ENCODE measurements at regions not wholly inside any gene's neighbourhood (a gene's known extent, or its start where the extent isn't known, plus 50 kb on each side); places are given as distances from the start of the nearest gene placed in this dataset.
A peak's percentile ranks its signal among the peaks of the same experiment; 100 is the strongest.

DNA sequence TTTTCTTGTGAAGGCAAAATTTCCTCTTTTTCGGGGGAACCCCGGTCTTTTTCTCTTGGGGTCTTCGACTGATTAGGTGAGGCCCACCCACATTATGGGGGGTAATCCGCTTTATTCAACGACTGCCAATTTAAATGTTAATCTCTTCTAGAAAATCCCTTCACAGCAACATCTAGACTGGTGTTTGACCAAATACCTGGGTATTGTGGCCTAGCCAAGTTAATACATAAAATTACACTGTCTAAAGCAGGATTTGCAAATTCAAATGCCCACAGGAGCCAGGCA is 170.0 kb upstream of the FOXN3 start:
- ATAC-seq (no peak), DNase-seq (no peak)
- H3K9me3 ChIP-seq = no peaks in the 10 kb centered on the region
- H3K36me3 ChIP-seq = no peaks in the 10 kb centered on the region
- TF ChIP-seq, protein P1, sequence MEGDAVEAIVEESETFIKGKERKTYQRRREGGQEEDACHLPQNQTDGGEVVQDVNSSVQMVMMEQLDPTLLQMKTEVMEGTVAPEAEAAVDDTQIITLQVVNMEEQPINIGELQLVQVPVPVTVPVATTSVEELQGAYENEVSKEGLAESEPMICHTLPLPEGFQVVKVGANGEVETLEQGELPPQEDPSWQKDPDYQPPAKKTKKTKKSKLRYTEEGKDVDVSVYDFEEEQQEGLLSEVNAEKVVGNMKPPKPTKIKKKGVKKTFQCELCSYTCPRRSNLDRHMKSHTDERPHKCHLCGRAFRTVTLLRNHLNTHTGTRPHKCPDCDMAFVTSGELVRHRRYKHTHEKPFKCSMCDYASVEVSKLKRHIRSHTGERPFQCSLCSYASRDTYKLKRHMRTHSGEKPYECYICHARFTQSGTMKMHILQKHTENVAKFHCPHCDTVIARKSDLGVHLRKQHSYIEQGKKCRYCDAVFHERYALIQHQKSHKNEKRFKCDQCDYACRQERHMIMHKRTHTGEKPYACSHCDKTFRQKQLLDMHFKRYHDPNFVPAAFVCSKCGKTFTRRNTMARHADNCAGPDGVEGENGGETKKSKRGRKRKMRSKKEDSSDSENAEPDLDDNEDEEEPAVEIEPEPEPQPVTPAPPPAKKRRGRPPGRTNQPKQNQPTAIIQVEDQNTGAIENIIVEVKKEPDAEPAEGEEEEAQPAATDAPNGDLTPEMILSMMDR (IDR thresholded peaks at IDR 0.05) = no peak
- no peak for TF ChIP-seq POLR2A (IDR thresholded peaks at IDR 0.05)
- intact Hi-C loops (cut with DNase I) = no loop called here
- H3K4me3 ChIP-seq = no peak overlapping the region
- H3K4me1 ChIP-seq = peaks cover 0 to 11% (median 0%) of the 10 kb centered on the region in 4 donors
- no peaks in the 10 kb centered on the region for H3K27me3 ChIP-seq
- H3K27ac ChIP-seq = no peak overlapping the region
- WGBS (ENCODE audit: insufficient coverage, low coverage, low lambda C conversion rate, missing lambda C conversion rate) = 85% methylated on average over 4 of the region's 5 CpGs

DNA sequence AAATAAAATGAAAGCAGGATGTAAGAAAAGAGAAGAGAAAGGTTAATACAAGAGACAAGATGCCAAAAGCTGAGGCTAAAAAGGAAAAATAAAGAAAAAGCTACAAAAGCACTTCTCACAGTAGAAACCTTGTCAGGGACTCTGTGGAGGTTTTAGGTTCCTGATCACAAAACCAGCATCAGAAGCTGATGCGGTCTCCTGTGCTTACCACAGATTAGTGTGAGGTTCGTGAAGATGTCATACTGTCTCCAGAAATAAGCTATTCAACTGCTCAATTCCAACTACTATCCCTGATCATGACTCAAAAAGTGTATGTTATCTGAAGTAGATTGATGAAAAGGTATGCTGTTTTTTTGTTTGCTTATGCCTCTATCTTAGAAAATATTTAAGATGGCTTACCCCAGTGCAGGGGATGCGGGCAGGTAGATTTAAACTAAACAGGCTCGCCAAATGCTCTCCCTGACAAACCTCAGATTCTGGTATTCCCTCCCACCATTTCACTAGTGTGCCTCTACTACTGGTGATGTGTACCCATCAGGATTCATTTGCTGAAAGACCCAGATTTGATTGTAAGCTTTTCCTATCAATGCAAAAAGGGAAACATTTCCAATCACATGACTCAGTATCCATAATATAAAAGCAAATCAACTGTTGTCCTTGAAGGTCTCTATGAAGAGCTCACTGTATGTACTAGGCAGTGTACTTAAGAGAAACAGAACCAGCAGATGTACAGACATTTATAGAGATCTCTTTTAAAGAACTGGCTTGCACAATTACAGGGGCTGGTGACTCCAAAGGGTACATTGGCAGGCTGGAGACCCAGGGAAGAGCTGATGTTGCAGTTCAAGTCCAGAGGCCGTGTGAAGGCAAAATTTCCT is 169.5 kb upstream of the FOXN3 start:
- WGBS (ENCODE audit: insufficient coverage, low coverage, low lambda C conversion rate, missing lambda C conversion rate) = 80% methylated on average over 3 of the region's 5 CpGs
- peak; percentile 24 to 45 (median 28) for ATAC-seq
- H3K36me3 ChIP-seq = no peaks in the 10 kb centered on the region
- intact Hi-C loops (cut with DNase I) = no loop called here
- no peaks in the 10 kb centered on the region for H3K9me3 ChIP-seq
- no peaks in the 10 kb centered on the region for H3K27me3 ChIP-seq
- H3K4me3 ChIP-seq = no peak overlapping the region
- no peak for DNase-seq
- no peak overlapping the region for H3K27ac ChIP-seq
- H3K4me1 ChIP-seq = peaks cover 0 to 11% (median 0%) of the 10 kb centered on the region in 4 donors
- no peak for TF ChIP-seq POLR2A (IDR thresholded peaks at IDR 0.05)
- TF ChIP-seq, protein P1 (IDR thresholded peaks at IDR 0.05) = no peak

DNA sequence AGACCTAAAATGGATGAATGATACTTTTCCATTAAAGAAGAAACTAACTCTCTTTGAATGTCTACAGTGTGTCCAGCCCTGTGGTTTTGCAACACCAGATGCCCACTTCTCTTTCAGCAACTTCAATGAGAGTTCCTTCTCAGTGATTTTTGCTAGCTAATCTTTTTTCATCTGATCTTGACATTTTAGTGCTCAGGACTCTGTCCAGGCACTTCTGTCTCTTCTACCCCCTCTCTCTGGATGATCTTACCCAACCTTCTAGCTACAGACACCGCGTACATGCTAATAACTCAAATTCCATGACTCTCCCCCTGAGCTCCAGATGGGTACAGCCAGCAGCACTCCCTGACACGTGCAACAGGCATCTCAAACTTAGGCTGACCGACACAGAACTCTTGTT is 161.1 kb upstream of the FOXN3 start:
- H3K4me3 ChIP-seq = no peak overlapping the region
- 59% methylated on average over 4 of the region's 4 CpGs for WGBS (ENCODE audit: insufficient coverage, low coverage, low lambda C conversion rate, missing lambda C conversion rate)
- H3K9me3 ChIP-seq = no peaks in the 10 kb centered on the region
- no peaks in the 10 kb centered on the region for H3K27me3 ChIP-seq
- intact Hi-C loops (cut with DNase I) = no loop called here
- TF ChIP-seq, protein P1 (IDR thresholded peaks at IDR 0.05) = no peak
- TF ChIP-seq POLR2A (IDR thresholded peaks at IDR 0.05) = no peak
- no peak for DNase-seq
- no peaks in the 10 kb centered on the region for H3K4me1 ChIP-seq
- no peaks in the 10 kb centered on the region for H3K36me3 ChIP-seq
- peak; percentile 33 to 65 (median 50) for ATAC-seq
- H3K27ac ChIP-seq = no peak overlapping the region

DNA sequence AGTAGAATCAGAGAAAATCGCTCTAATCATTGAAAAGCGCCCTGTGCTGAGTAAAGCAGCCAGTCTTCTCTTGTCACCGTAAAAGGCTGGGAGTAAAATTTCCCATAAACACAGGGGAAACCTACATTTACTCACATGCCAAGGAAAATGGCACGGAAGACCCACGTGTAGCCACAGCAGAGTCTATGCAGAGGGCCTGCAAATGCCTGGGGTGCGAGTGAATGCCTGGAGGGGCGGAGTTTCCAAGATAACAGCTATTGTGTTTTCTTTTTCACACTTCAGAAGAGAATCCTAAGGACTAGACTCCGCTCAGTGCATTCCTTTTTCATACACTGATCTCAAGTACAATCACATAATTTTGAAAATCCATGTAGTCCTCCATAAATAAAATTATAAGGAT is 159.9 kb upstream of the FOXN3 start:
- ATAC-seq = no peak
- H3K4me3 ChIP-seq = no peak overlapping the region
- 89% methylated on average over 6 of the region's 8 CpGs for WGBS (ENCODE audit: insufficient coverage, low coverage, low lambda C conversion rate, missing lambda C conversion rate)

More for the DNA sequence above, 159.9 kb upstream of the FOXN3 start:
- H3K27me3 ChIP-seq = no peaks in the 10 kb centered on the region
- H3K9me3 ChIP-seq = no peaks in the 10 kb centered on the region
- intact Hi-C loops (cut with DNase I) = no loop called here
- peaks cover 0 to under 1% (median 0%) of the 10 kb centered on the region in 4 donors for H3K4me1 ChIP-seq
- no peak for DNase-seq
- no peak overlapping the region for H3K27ac ChIP-seq
- no peaks in the 10 kb centered on the region for H3K36me3 ChIP-seq
- no peak for TF ChIP-seq POLR2A (IDR thresholded peaks at IDR 0.05)
- TF ChIP-seq, protein P1 (IDR thresholded peaks at IDR 0.05) = no peak

All from right lobe of liver (tissue), 6 donors.